ENCODE measurements at regions not wholly inside any gene's neighbourhood (a gene's known extent, or its start where the extent isn't known, plus 50 kb on each side); places are given as distances from the start of the nearest gene placed in this dataset.

GRCh38 chr12:94763462-94763861 is 113.1 kb upstream of the TMCC3 start:
- no peaks in the 10 kb centered on the region for H3K27me3 ChIP-seq
- H3K27ac ChIP-seq: no peak overlapping the region
- no peaks in the 10 kb centered on the region for H3K9me3 ChIP-seq
- no peak for TF ChIP-seq POLR2A (IDR thresholded peaks at IDR 0.05)
- no peak for TF ChIP-seq CTCF (IDR thresholded peaks at IDR 0.05)
- intact Hi-C loops (cut with DNase I): loop anchor here in 1 of 2 donors (10.0 kb wide), 1 partner anchor 219 kb away; no protein-coding TSS in a partner anchor
- H3K4me3 ChIP-seq: no peak overlapping the region
- ATAC-seq (no peak), DNase-seq (no peak)
- 100% methylated on average over 1 of the region's 6 CpGs for WGBS (ENCODE audit: insufficient coverage, low coverage, low lambda C conversion rate, missing lambda C conversion rate)
- H3K36me3 ChIP-seq: no peaks in the 10 kb centered on the region
- no peaks in the 10 kb centered on the region for H3K4me1 ChIP-seq

GRCh38 chr12:94762943-94763342 is 112.6 kb upstream of the TMCC3 start:
- ATAC-seq: peak in 1 of 4 donors; percentile 39
- intact Hi-C loops (cut with DNase I): loop anchor here in 1 of 2 donors (10.0 kb wide), 1 partner anchor 218 kb away; no protein-coding TSS in a partner anchor
- 63% methylated on average over 2 of the region's 3 CpGs for WGBS (ENCODE audit: insufficient coverage, low coverage, low lambda C conversion rate, missing lambda C conversion rate)
- H3K9me3 ChIP-seq: no peaks in the 10 kb centered on the region
- no peaks in the 10 kb centered on the region for H3K36me3 ChIP-seq
- H3K27me3 ChIP-seq: no peaks in the 10 kb centered on the region
- H3K4me3 ChIP-seq: no peak overlapping the region
- TF ChIP-seq POLR2A (IDR thresholded peaks at IDR 0.05): no peak
- no peak for TF ChIP-seq CTCF (IDR thresholded peaks at IDR 0.05)
- no peaks in the 10 kb centered on the region for H3K4me1 ChIP-seq
- H3K27ac ChIP-seq: no peak overlapping the region
- no peak for DNase-seq

- intact Hi-C loops (cut with DNase I): loop anchor here in 1 of 2 donors (10.0 kb wide), 1 partner anchor 218 kb away; no protein-coding TSS in a partner anchor
These were observed 112.0 kb upstream of the TMCC3 start for GRCh38 chr12:94762259-94762942.

GRCh38 chr12:94761559-94761958 is 111.2 kb upstream of the TMCC3 start:
- H3K27ac ChIP-seq: no peak overlapping the region
- DNase-seq (no peak), ATAC-seq (no peak)
- H3K9me3 ChIP-seq: no peaks in the 10 kb centered on the region
- intact Hi-C loops (cut with DNase I): loop anchor here in 1 of 2 donors (10.0 kb wide), 1 partner anchor 217 kb away; no protein-coding TSS in a partner anchor
- H3K36me3 ChIP-seq: no peaks in the 10 kb centered on the region
- 58% methylated on average over 2 of the region's 3 CpGs for WGBS (ENCODE audit: insufficient coverage, low coverage, low lambda C conversion rate, missing lambda C conversion rate)
- H3K27me3 ChIP-seq: no peaks in the 10 kb centered on the region
- no peaks in the 10 kb centered on the region for H3K4me1 ChIP-seq
- no peak overlapping the region for H3K4me3 ChIP-seq
- TF ChIP-seq CTCF (IDR thresholded peaks at IDR 0.05) (no peak), POLR2A (IDR thresholded peaks at IDR 0.05) (no peak)

More at GRCh38 chr12:94762259-94762942, 112.0 kb upstream of the TMCC3 start:
- no peak for DNase-seq
- Histone ChIP-seq H3K27ac (no peak overlapping the region), H3K9me3 (no peaks in the 10 kb centered on the region), H3K36me3 (no peaks in the 10 kb centered on the region), H3K27me3 (no peaks in the 10 kb centered on the region), H3K4me1 (no peaks in the 10 kb centered on the region), H3K4me3 (no peak overlapping the region)
- ATAC-seq: peak in 3 of 4 donors; percentile 28 to 38 (median 36)
- WGBS (ENCODE audit: insufficient coverage, low coverage, low lambda C conversion rate, missing lambda C conversion rate): 56% methylated on average over 4 of the region's 4 CpGs
- no peak for TF ChIP-seq POLR2A (IDR thresholded peaks at IDR 0.05)

- 71% methylated on average over 2 of the region's 2 CpGs for WGBS (ENCODE audit: insufficient coverage, low coverage, low lambda C conversion rate, missing lambda C conversion rate)
- no peaks in the 10 kb centered on the region for H3K36me3 ChIP-seq
- H3K9me3 ChIP-seq: no peaks in the 10 kb centered on the region
- ATAC-seq (no peak), DNase-seq (no peak)
- H3K4me3 ChIP-seq: no peak overlapping the region
- H3K4me1 ChIP-seq: no peaks in the 10 kb centered on the region
- intact Hi-C loops (cut with DNase I): loop anchor here in 1 of 2 donors (10.0 kb wide), 1 partner anchor 216 kb away; no protein-coding TSS in a partner anchor
- H3K27ac ChIP-seq: no peak overlapping the region
- H3K27me3 ChIP-seq: no peaks in the 10 kb centered on the region
- no peak for TF ChIP-seq CTCF (IDR thresholded peaks at IDR 0.05)
- TF ChIP-seq POLR2A (IDR thresholded peaks at IDR 0.05): no peak
These were observed 110.4 kb upstream of the TMCC3 start for GRCh38 chr12:94760786-94761185.
